DND-41 (cell line): ENCODE measurements at regions not wholly inside any gene's neighbourhood (a gene's known extent, or its start where the extent isn't known, plus 50 kb on each side); places are given as distances from the start of the nearest gene placed in this dataset.

Experiments used
- CTCF ChIP-seq: IDR thresholded peaks from 2 replicates; pipeline ENCODE4 v1.5.1; 2012; ENCODE audit warnings: borderline replicate concordance, low read length, moderate library complexity, mild to moderate bottlenecking; ENCODE audit not compliant: poor library complexity, severe bottlenecking; ENCODE audit errors: extremely low read depth
- EZH2 ChIP-seq: IDR thresholded peaks from 3 replicates; pipeline ENCODE4 v1.6.1; 2012; ENCODE audit warnings: borderline replicate concordance, low read depth, mild to moderate bottlenecking, moderate library complexity, low read length, inconsistent platforms; ENCODE audit not compliant: severe bottlenecking

- TF ChIP-seq CTCF (no peak), EZH2 (no peak)
Observed at GRCh38 chr6:15987569-15987968, 141.3 kb upstream of the MYLIP start.
